Fibroblast of lung (primary cell): ENCODE measurements at regions not wholly inside any gene's neighbourhood (a gene's known extent, or its start where the extent isn't known, plus 50 kb on each side); places are given as distances from the start of the nearest gene placed in this dataset.

Experiments
- DNase-seq, 2 donors: peaks; one replicate each; pipeline versions ENCODE4 v3.0.0 to v3.0.0-alpha.2; 2010; ENCODE audit warnings: low read depth in 2 of 2
- H2AFZ ChIP-seq: 2 replicates; pipeline ENCODE4 v1.5.1; 2012; ENCODE audit warnings: low read length, control low read depth, inconsistent platforms
- H3K27ac ChIP-seq: 2 replicates; pipeline ENCODE4 v1.5.1; 2011; ENCODE audit warnings: low read length, control low read depth; ENCODE audit not compliant: insufficient read depth
- H3K27me3 ChIP-seq: 2 replicates; pipeline ENCODE4 v1.5.1; 2011; ENCODE audit warnings: mild to moderate bottlenecking, low read length; ENCODE audit not compliant: control insufficient read depth, insufficient read depth
- H3K36me3 ChIP-seq: 2 replicates; pipeline ENCODE4 v1.5.1; 2011; ENCODE audit warnings: low read length; ENCODE audit not compliant: control insufficient read depth, insufficient read depth
- H3K4me1 ChIP-seq: 2 replicates; pipeline ENCODE4 v1.5.1; 2011; ENCODE audit warnings: low read length; ENCODE audit not compliant: control insufficient read depth, insufficient read depth; ENCODE audit errors: extremely low read depth
- H3K4me2 ChIP-seq: 2 replicates; pipeline ENCODE4 v1.5.1; 2011; ENCODE audit warnings: low read length, control low read depth; ENCODE audit not compliant: insufficient read depth; ENCODE audit errors: extremely low read depth
- H3K4me3 ChIP-seq, 4 experiments: fragments of 200-600 bp in 1 of 4; sonication (generic) in 1 of 4; replicated peaks in 1 of 4; 2 replicates each; pipeline ENCODE4 v1.5.1; 2011 to 2016; ENCODE audit warnings: low read length in 4 of 4, low read depth in 3 of 4, mild to moderate bottlenecking in 3 of 4, control low read depth in 2 of 4, inconsistent platforms in 1 of 4, mixed read lengths in 1 of 4; ENCODE audit not compliant: insufficient read depth in 1 of 4; ENCODE audit errors: control extremely low read depth in 1 of 4
- H3K79me2 ChIP-seq: 2 replicates; pipeline ENCODE4 v1.5.1; 2012; ENCODE audit warnings: mild to moderate bottlenecking, low read length, inconsistent platforms; ENCODE audit not compliant: control insufficient read depth, insufficient read depth
- H3K9ac ChIP-seq: 2 replicates; pipeline ENCODE4 v1.5.1; 2011; ENCODE audit warnings: mild to moderate bottlenecking, low read length, control low read depth; ENCODE audit not compliant: insufficient read depth
- H3K9me3 ChIP-seq: 2 replicates; pipeline ENCODE4 v1.5.1; 2012; ENCODE audit warnings: low read depth, low read length; ENCODE audit not compliant: control insufficient read depth, insufficient read depth
- H4K20me1 ChIP-seq: 2 replicates; pipeline ENCODE4 v1.5.1; 2011; ENCODE audit warnings: low read length; ENCODE audit not compliant: control insufficient read depth, insufficient read depth; ENCODE audit errors: extremely low read depth
- CTCF ChIP-seq, 2 donors: IDR thresholded peaks in 1 of 2; conservative IDR thresholded peaks in 1 of 2; 1 replicate in 1 of 2; 2 replicates in 1 of 2; pipeline ENCODE4 v1.5.1; 2011 to 2012; ENCODE audit warnings: low read length in 2 of 2, control low read depth in 1 of 2, inconsistent platforms in 1 of 2, low read depth in 1 of 2, mild to moderate bottlenecking in 1 of 2
- EZH2 ChIP-seq: IDR thresholded peaks from 2 replicates; pipeline ENCODE4 v1.5.1; 2012; ENCODE audit warnings: low read length, control low read depth, mild to moderate bottlenecking; ENCODE audit errors: missing control alignments

GRCh38 chr2:207352978-207353671 is 176.6 kb upstream of the CREB1 start:
- Histone ChIP-seq H3K27ac (no peak overlapping the region), H3K27me3 (no peaks in the 10 kb centered on the region), H3K4me1 (no peaks in the 10 kb centered on the region), H4K20me1 (no peaks in the 10 kb centered on the region), H3K9me3 (no peaks in the 10 kb centered on the region), H3K4me2 (no peak overlapping the region), H2AFZ (peak overlapping the region; percentile 7), H3K9ac (no peak overlapping the region), H3K36me3 (no peaks in the 10 kb centered on the region), H3K79me2 (no peaks in the 10 kb centered on the region), H3K4me3 (no peak overlapping the region)
- TF ChIP-seq CTCF (conservative IDR thresholded peaks at IDR 0.05 in 1 of 2, IDR thresholded peaks at IDR 0.05 in 1 of 2; ENCODE audit: low read depth in 1 of 2, low read length in 2 of 2) = peak in 1 of 2 donors; percentile 12
- TF ChIP-seq EZH2 = no peak
- peak in 1 of 2 donors; percentile 46 for DNase-seq

GRCh38 chr2:207353836-207354235 is 175.9 kb upstream of the CREB1 start:
- no peaks in the 10 kb centered on the region for H3K4me1 ChIP-seq
- no peaks in the 10 kb centered on the region for H3K79me2 ChIP-seq
- H3K36me3 ChIP-seq = no peaks in the 10 kb centered on the region
- TF ChIP-seq CTCF (conservative IDR thresholded peaks at IDR 0.05 in 1 of 2, IDR thresholded peaks at IDR 0.05 in 1 of 2; ENCODE audit: low read depth in 1 of 2, low read length in 2 of 2) (no peak), EZH2 (no peak)
- DNase-seq = no peak
- H2AFZ ChIP-seq = no peak overlapping the region
- no peaks in the 10 kb centered on the region for H3K27me3 ChIP-seq
- H3K4me3 ChIP-seq = no peak overlapping the region
- H3K27ac ChIP-seq = no peak overlapping the region
- H3K4me2 ChIP-seq = no peak overlapping the region
- no peaks in the 10 kb centered on the region for H3K9me3 ChIP-seq
- no peaks in the 10 kb centered on the region for H4K20me1 ChIP-seq
- H3K9ac ChIP-seq = no peak overlapping the region

- H3K27ac ChIP-seq = no peak overlapping the region
- no peak overlapping the region for H3K4me3 ChIP-seq
- H4K20me1 ChIP-seq = no peaks in the 10 kb centered on the region
- no peak overlapping the region for H3K9ac ChIP-seq
- no peak overlapping the region for H3K4me2 ChIP-seq
- no peak overlapping the region for H2AFZ ChIP-seq
- no peaks in the 10 kb centered on the region for H3K79me2 ChIP-seq
- H3K36me3 ChIP-seq = no peaks in the 10 kb centered on the region
- no peak for DNase-seq
- H3K27me3 ChIP-seq = no peaks in the 10 kb centered on the region
- H3K4me1 ChIP-seq = no peaks in the 10 kb centered on the region
- no peaks in the 10 kb centered on the region for H3K9me3 ChIP-seq
- no peak for TF ChIP-seq CTCF (conservative IDR thresholded peaks at IDR 0.05 in 1 of 2, IDR thresholded peaks at IDR 0.05 in 1 of 2; ENCODE audit: low read depth in 1 of 2, low read length in 2 of 2)
- no peak for TF ChIP-seq EZH2
These were observed 175.3 kb upstream of the CREB1 start for GRCh38 chr2:207354462-207354861.
